GM12878 (cell line): ENCODE measurements at regions not wholly inside any gene's neighbourhood (a gene's known extent, or its start where the extent isn't known, plus 50 kb on each side); places are given as distances from the start of the nearest gene placed in this dataset.

Source experiments
- ATAC-seq: fragments of 200-7000 bp; cut with Tn5 transposase; 3 replicates; pipeline ENCODE4 v1.9.1; 2020; ENCODE audit warnings: mild to moderate bottlenecking, moderate library complexity
- BruUV-seq: library from RNA; stranded (reverse); fragments of 400-500 nt; replicated peaks from 2 replicates; lab custom pipeline; 2021; lab: Mats Ljungman, UMichigan
- CTCF ChIA-PET: fragments of 300-600 bp; sonication (Branson Sonifier 250); formaldehyde crosslinking; extraction: SDS; loops from one replicate; lab custom pipeline; 2021; ENCODE audit warnings: inconsistent platforms; lab: Yijun Ruan, JAX
- POLR2A ChIA-PET: fragments of 350-600 bp; formaldehyde crosslinking; extraction: SDS; loops from one replicate; lab custom pipeline; 2021; ENCODE audit warnings: inconsistent platforms; lab: Charles Lee
- RAD21 ChIA-PET: fragments of 300-600 bp; sonication (Branson Sonifier 250); formaldehyde crosslinking; loops from one replicate; lab custom pipeline; 2023; ENCODE audit warnings: antibody characterized with exemption; ENCODE audit not compliant: unreplicated experiment; lab: Charles Lee
- SMC1A ChIA-PET: fragments of 300-600 bp; sonication (Branson Sonifier 250); formaldehyde crosslinking; loops from one replicate; lab custom pipeline; 2023; ENCODE audit not compliant: unreplicated experiment, uncharacterized antibody; lab: Charles Lee
- DNase-seq: peaks from one replicate; pipeline ENCODE4 v3.0.0-alpha.2; 2011; ENCODE audit warnings: low read depth, low spot score
- FAIRE-seq: peaks from 3 replicates; lab custom pipeline; 2011; peaks lifted over from hg19 to GRCh38; lab: Jason Lieb, UNC
- H2AFZ ChIP-seq: 2 replicates; pipeline ENCODE4 v1.6.0; 2011; ENCODE audit warnings: low read depth, low read length, control low read depth; ENCODE audit not compliant: control insufficient read depth
- H3K27ac ChIP-seq: 2 replicates; pipeline ENCODE4 v1.5.1; 2011; ENCODE audit warnings: control low read depth; ENCODE audit not compliant: control insufficient read depth, insufficient read depth
- H3K27me3 ChIP-seq, 2 experiments: replicated peaks in 1 of 2; 2 replicates each; pipeline versions ENCODE4 v1.6.0 to v1.6.1; 2011; ENCODE audit warnings: low read length in 1 of 2; ENCODE audit not compliant: control insufficient read depth in 2 of 2, insufficient read depth in 2 of 2
- H3K36me3 ChIP-seq, 2 experiments: 2 replicates each; pipeline ENCODE4 v1.5.1; 2011; ENCODE audit warnings: low read length in 1 of 2; ENCODE audit not compliant: control insufficient read depth in 2 of 2, insufficient read depth in 2 of 2
- H3K4me1 ChIP-seq: 2 replicates; pipeline ENCODE4 v1.6.1; 2011; ENCODE audit warnings: mild to moderate bottlenecking, low read length, moderate library complexity, mixed read lengths; ENCODE audit not compliant: control insufficient read depth, insufficient read depth
- H3K4me2 ChIP-seq: 2 replicates; pipeline ENCODE4 v1.6.0; 2011; ENCODE audit warnings: control low read depth; ENCODE audit not compliant: control insufficient read depth, insufficient read depth
- H3K4me3 ChIP-seq: fragments of 200-600 bp; sonication (generic); 2 replicates; pipeline ENCODE4 v1.5.1; 2016
- H3K79me2 ChIP-seq: 2 replicates; pipeline ENCODE4 v1.6.0; 2011; ENCODE audit warnings: low read length; ENCODE audit not compliant: control insufficient read depth, insufficient read depth
- H3K9ac ChIP-seq: 2 replicates; pipeline ENCODE4 v1.8.0; 2011; ENCODE audit warnings: low read length, control low read depth, mixed read lengths; ENCODE audit not compliant: control insufficient read depth, insufficient read depth
- H3K9me3 ChIP-seq: replicated peaks from 3 replicates; pipeline ENCODE4 v1.5.1; 2011; ENCODE audit warnings: mild to moderate bottlenecking, low read length; ENCODE audit not compliant: control insufficient read depth, insufficient read depth
- H4K20me1 ChIP-seq: 2 replicates; pipeline ENCODE4 v1.6.0; 2011; ENCODE audit not compliant: control insufficient read depth, insufficient read depth
- BHLHE40 ChIP-seq, 2 experiments: fragments of 450-650 bp in 1 of 2; IDR thresholded peaks; 2 replicates each; pipeline ENCODE4 v1.6.1; 2011 to 2017; ENCODE audit warnings: low read depth in 2 of 2, borderline replicate concordance in 1 of 2, improper control_type of control experiment in 1 of 2, low read length in 1 of 2, mild to moderate bottlenecking in 1 of 2
- CUX1 ChIP-seq: IDR thresholded peaks from 2 replicates; pipeline ENCODE4 v1.6.1; 2012; ENCODE audit warnings: improper control_type of control experiment, low read depth, low read length; ENCODE audit not compliant: insufficient replicate concordance
- GATAD2B ChIP-seq: fragments of 450-650 bp; conservative IDR thresholded peaks from 2 replicates; pipeline ENCODE4 v1.6.1; 2017; ENCODE audit warnings: low read depth, mild to moderate bottlenecking, moderate library complexity
- HDAC2 ChIP-seq: fragments of 200-600 bp; sonication (generic); IDR thresholded peaks from 2 replicates; pipeline ENCODE4 v1.6.1; 2017
- NFYB ChIP-seq: IDR thresholded peaks from 2 replicates; pipeline ENCODE4 v1.6.1; 2011; ENCODE audit warnings: low read depth, mild to moderate bottlenecking, low read length, improper control_type of control experiment, moderate library complexity; ENCODE audit not compliant: insufficient read depth
- SP1 ChIP-seq: IDR thresholded peaks from one replicate; pipeline ENCODE4 v1.6.1; 2011; ENCODE audit warnings: low read depth, low read length
- SPI1 ChIP-seq: IDR thresholded peaks from 2 replicates; pipeline ENCODE4 v1.6.1; 2011; ENCODE audit warnings: low read depth, mild to moderate bottlenecking, low read length, moderate library complexity, borderline replicate concordance; ENCODE audit not compliant: insufficient read depth
- SREBF1 ChIP-seq: IDR thresholded peaks from 2 replicates; pipeline ENCODE4 v1.6.1; 2012; ENCODE audit warnings: mild to moderate bottlenecking, low read length
- in situ Hi-C: fragments of 300-500 bp; cut with MboI; formaldehyde crosslinking; loops from 9 replicates; pipeline ENCODE4 v1.14.3; 2018; ENCODE audit warnings: mixed read lengths
- intact Hi-C: fragments of 100-400 bp; cut with micrococcal nuclease; formaldehyde crosslinking; loops from one replicate; pipeline ENCODE4 v1.14.2; 2022; ENCODE audit not compliant: unreplicated experiment
- TF ChIP-seq, protein P1 (sequence below): fragments of 450-650 bp; IDR thresholded peaks from 2 replicates; pipeline ENCODE4 v1.6.1; 2016; ENCODE audit warnings: mild to moderate bottlenecking
- TF ChIP-seq, protein P2 (sequence below): IDR thresholded peaks from 2 replicates; pipeline ENCODE4 v1.6.1; 2012; ENCODE audit warnings: low read depth, low read length, improper control_type of control experiment
- TF ChIP-seq, protein P3 (sequence below): fragments of 450-650 bp; IDR thresholded peaks from 2 replicates; pipeline ENCODE4 v1.6.1; 2017; ENCODE audit warnings: low read depth, mild to moderate bottlenecking, moderate library complexity
- TF ChIP-seq, protein P4 (sequence below): fragments of 150-350 bp; IDR thresholded peaks from 2 replicates; pipeline ENCODE4 v1.6.1; 2016; ENCODE audit warnings: low read depth, low read length

- no peaks in the 10 kb centered on the region for H3K4me1 ChIP-seq
- H4K20me1 ChIP-seq: no peaks in the 10 kb centered on the region
- H3K4me3 ChIP-seq: no peak overlapping the region
- H3K4me2 ChIP-seq: no peak overlapping the region
- no peak overlapping the region for H3K9ac ChIP-seq
- CTCF ChIA-PET: no interaction called here
- DNase-seq (no peak), FAIRE-seq (no peak), ATAC-seq (no peak)
- POLR2A ChIA-PET: no interaction called here
- RAD21 ChIA-PET: no interaction called here
- intact Hi-C loops: no loop called here
- no TSS peak for BruUV-seq
- SMC1A ChIA-PET: interaction anchor here (1.8 kb wide), 1 partner anchor 10 kb away, joined by 4 read pairs; no protein-coding TSS in a partner anchor
- no peak overlapping the region for H2AFZ ChIP-seq
- no peaks in the 10 kb centered on the region for H3K36me3 ChIP-seq
- in situ Hi-C loops: no loop called here
- no peaks in the 10 kb centered on the region for H3K9me3 ChIP-seq
- no peak overlapping the region for H3K27ac ChIP-seq
- no peaks in the 10 kb centered on the region for H3K79me2 ChIP-seq
- no peaks in the 10 kb centered on the region for H3K27me3 ChIP-seq
- TF ChIP-seq HDAC2 (no peak), GATAD2B (no peak), SP1 (no peak), BHLHE40 (IDR thresholded peaks at IDR 0.05; ENCODE audit: borderline replicate concordance in 1 of 2, low read depth in 2 of 2, low read length in 1 of 2) (no peak), SREBF1 (no peak), SPI1 (no peak), NFYB (no peak), CUX1 (no peak)
- TF ChIP-seq, protein P1, sequence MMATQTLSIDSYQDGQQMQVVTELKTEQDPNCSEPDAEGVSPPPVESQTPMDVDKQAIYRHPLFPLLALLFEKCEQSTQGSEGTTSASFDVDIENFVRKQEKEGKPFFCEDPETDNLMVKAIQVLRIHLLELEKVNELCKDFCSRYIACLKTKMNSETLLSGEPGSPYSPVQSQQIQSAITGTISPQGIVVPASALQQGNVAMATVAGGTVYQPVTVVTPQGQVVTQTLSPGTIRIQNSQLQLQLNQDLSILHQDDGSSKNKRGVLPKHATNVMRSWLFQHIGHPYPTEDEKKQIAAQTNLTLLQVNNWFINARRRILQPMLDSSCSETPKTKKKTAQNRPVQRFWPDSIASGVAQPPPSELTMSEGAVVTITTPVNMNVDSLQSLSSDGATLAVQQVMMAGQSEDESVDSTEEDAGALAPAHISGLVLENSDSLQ: no peak
- TF ChIP-seq, protein P2, sequence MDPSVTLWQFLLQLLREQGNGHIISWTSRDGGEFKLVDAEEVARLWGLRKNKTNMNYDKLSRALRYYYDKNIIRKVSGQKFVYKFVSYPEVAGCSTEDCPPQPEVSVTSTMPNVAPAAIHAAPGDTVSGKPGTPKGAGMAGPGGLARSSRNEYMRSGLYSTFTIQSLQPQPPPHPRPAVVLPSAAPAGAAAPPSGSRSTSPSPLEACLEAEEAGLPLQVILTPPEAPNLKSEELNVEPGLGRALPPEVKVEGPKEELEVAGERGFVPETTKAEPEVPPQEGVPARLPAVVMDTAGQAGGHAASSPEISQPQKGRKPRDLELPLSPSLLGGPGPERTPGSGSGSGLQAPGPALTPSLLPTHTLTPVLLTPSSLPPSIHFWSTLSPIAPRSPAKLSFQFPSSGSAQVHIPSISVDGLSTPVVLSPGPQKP: no peak
- TF ChIP-seq, protein P3, sequence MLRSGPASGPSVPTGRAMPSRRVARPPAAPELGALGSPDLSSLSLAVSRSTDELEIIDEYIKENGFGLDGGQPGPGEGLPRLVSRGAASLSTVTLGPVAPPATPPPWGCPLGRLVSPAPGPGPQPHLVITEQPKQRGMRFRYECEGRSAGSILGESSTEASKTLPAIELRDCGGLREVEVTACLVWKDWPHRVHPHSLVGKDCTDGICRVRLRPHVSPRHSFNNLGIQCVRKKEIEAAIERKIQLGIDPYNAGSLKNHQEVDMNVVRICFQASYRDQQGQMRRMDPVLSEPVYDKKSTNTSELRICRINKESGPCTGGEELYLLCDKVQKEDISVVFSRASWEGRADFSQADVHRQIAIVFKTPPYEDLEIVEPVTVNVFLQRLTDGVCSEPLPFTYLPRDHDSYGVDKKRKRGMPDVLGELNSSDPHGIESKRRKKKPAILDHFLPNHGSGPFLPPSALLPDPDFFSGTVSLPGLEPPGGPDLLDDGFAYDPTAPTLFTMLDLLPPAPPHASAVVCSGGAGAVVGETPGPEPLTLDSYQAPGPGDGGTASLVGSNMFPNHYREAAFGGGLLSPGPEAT: no peak
- TF ChIP-seq, protein P4, sequence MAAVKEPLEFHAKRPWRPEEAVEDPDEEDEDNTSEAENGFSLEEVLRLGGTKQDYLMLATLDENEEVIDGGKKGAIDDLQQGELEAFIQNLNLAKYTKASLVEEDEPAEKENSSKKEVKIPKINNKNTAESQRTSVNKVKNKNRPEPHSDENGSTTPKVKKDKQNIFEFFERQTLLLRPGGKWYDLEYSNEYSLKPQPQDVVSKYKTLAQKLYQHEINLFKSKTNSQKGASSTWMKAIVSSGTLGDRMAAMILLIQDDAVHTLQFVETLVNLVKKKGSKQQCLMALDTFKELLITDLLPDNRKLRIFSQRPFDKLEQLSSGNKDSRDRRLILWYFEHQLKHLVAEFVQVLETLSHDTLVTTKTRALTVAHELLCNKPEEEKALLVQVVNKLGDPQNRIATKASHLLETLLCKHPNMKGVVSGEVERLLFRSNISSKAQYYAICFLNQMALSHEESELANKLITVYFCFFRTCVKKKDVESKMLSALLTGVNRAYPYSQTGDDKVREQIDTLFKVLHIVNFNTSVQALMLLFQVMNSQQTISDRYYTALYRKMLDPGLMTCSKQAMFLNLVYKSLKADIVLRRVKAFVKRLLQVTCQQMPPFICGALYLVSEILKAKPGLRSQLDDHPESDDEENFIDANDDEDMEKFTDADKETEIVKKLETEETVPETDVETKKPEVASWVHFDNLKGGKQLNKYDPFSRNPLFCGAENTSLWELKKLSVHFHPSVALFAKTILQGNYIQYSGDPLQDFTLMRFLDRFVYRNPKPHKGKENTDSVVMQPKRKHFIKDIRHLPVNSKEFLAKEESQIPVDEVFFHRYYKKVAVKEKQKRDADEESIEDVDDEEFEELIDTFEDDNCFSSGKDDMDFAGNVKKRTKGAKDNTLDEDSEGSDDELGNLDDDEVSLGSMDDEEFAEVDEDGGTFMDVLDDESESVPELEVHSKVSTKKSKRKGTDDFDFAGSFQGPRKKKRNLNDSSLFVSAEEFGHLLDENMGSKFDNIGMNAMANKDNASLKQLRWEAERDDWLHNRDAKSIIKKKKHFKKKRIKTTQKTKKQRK: no peak
Observed at GRCh38 chr10:28135258-28135657, 136.4 kb upstream of the ODAD2 start.
